ENCODE measurements at regions not wholly inside any gene's neighbourhood (a gene's known extent, or its start where the extent isn't known, plus 50 kb on each side); places are given as distances from the start of the nearest gene placed in this dataset.

- no peaks in the 10 kb centered on the region for H3K36me3 Mint-ChIP-seq (ENCODE audit: low read depth)
- TF ChIP-seq CTCF (IDR thresholded peaks at IDR 0.05) = no peak
- no peaks in the 10 kb centered on the region for H3K4me1 Mint-ChIP-seq
- H3K9me3 Mint-ChIP-seq = no peaks in the 10 kb centered on the region
- H3K4me3 Mint-ChIP-seq = no peak overlapping the region
- H3K27ac Mint-ChIP-seq = no peak overlapping the region
- peaks cover 7% of the 10 kb centered on the region for H3K27me3 Mint-ChIP-seq (ENCODE audit: low read depth, poor library complexity)
- DNase-seq = no peak
Measured at GRCh38 chr15:91566141-91566540, 287.4 kb upstream of the SLCO3A1 start.

- H3K9me3 Mint-ChIP-seq = no peaks in the 10 kb centered on the region
Measured at GRCh38 chr15:91568036-91568435, 285.5 kb upstream of the SLCO3A1 start.

GRCh38 chr15:91572110-91572509, 281.4 kb upstream of the SLCO3A1 start:
- H3K9me3 Mint-ChIP-seq = no peaks in the 10 kb centered on the region
- H3K4me1 Mint-ChIP-seq = peaks cover 23% of the 10 kb centered on the region
- TF ChIP-seq CTCF (IDR thresholded peaks at IDR 0.05) = no peak
- no peak for DNase-seq
- H3K27me3 Mint-ChIP-seq (ENCODE audit: low read depth, poor library complexity) = peaks cover 11% of the 10 kb centered on the region
- no peak overlapping the region for H3K4me3 Mint-ChIP-seq
- H3K27ac Mint-ChIP-seq = no peak overlapping the region
- no peaks in the 10 kb centered on the region for H3K36me3 Mint-ChIP-seq (ENCODE audit: low read depth)

More at GRCh38 chr15:91568036-91568435, 285.5 kb upstream of the SLCO3A1 start:
- Mint-ChIP-seq H3K27me3 (ENCODE audit: low read depth, poor library complexity) (peaks cover 8% of the 10 kb centered on the region), H3K36me3 (ENCODE audit: low read depth) (no peaks in the 10 kb centered on the region), H3K4me1 (peaks cover 7% of the 10 kb centered on the region), H3K4me3 (no peak overlapping the region), H3K27ac (no peak overlapping the region)
- TF ChIP-seq CTCF (IDR thresholded peaks at IDR 0.05) = no peak
- no peak for DNase-seq

GRCh38 chr15:91576096-91576495, 277.4 kb upstream of the SLCO3A1 start:
- no peak overlapping the region for H3K4me3 Mint-ChIP-seq
- no peak for DNase-seq
- H3K9me3 Mint-ChIP-seq = peaks cover 16% of the 10 kb centered on the region
- H3K36me3 Mint-ChIP-seq (ENCODE audit: low read depth) = no peaks in the 10 kb centered on the region
- peaks cover 7% of the 10 kb centered on the region for H3K27me3 Mint-ChIP-seq (ENCODE audit: low read depth, poor library complexity)
- no peak overlapping the region for H3K27ac Mint-ChIP-seq
- TF ChIP-seq CTCF (IDR thresholded peaks at IDR 0.05) = no peak
- peaks cover 25% of the 10 kb centered on the region for H3K4me1 Mint-ChIP-seq

GRCh38 chr15:91578511-91578910, 275.0 kb upstream of the SLCO3A1 start:
- Mint-ChIP-seq H3K4me3 (no peak overlapping the region), H3K27ac (no peak overlapping the region), H3K4me1 (peaks cover 18% of the 10 kb centered on the region), H3K27me3 (ENCODE audit: low read depth, poor library complexity) (peaks cover 5% of the 10 kb centered on the region), H3K9me3 (peaks cover 19% of the 10 kb centered on the region), H3K36me3 (ENCODE audit: low read depth) (no peaks in the 10 kb centered on the region)
- no peak for TF ChIP-seq CTCF (IDR thresholded peaks at IDR 0.05)
- DNase-seq = no peak

- no peaks in the 10 kb centered on the region for H3K36me3 Mint-ChIP-seq (ENCODE audit: low read depth)
- DNase-seq = no peak
- peaks cover 19% of the 10 kb centered on the region for H3K9me3 Mint-ChIP-seq
- H3K4me1 Mint-ChIP-seq = peaks cover 2% of the 10 kb centered on the region
- H3K27ac Mint-ChIP-seq = no peak overlapping the region
- no peak for TF ChIP-seq CTCF (IDR thresholded peaks at IDR 0.05)
- no peak overlapping the region for H3K4me3 Mint-ChIP-seq
- peaks cover 3% of the 10 kb centered on the region for H3K27me3 Mint-ChIP-seq (ENCODE audit: low read depth, poor library complexity)
Measured at GRCh38 chr15:91584895-91585294, 268.6 kb upstream of the SLCO3A1 start.
